SK-N-SH (cell line): ENCODE measurements at regions not wholly inside any gene's neighbourhood (a gene's known extent, or its start where the extent isn't known, plus 50 kb on each side); places are given as distances from the start of the nearest gene placed in this dataset.

Source experiments
- CTCF ChIA-PET: fragments of 300-600, 350-600 bp; formaldehyde crosslinking; extraction: SDS; loops from one replicate; lab custom pipeline; 2021; lab: Yijun Ruan, JAX
- POLR2A ChIA-PET: fragments of 350-600 bp; sonication (Branson Sonifier 250); formaldehyde crosslinking; extraction: SDS; loops from one replicate; lab custom pipeline; 2020; ENCODE audit warnings: antibody characterized with exemption, inconsistent platforms; lab: Yijun Ruan, JAX
- DNase-seq: peaks from one replicate; pipeline ENCODE4 v3.0.0; 2012
- H2AFZ ChIP-seq: fragments of 200-600 bp; sonication (generic); 2 replicates; pipeline ENCODE4 v1.8.1; 2016; ENCODE audit warnings: antibody characterized with exemption, mild to moderate bottlenecking, low read depth
- H3F3A ChIP-seq: fragments of 200-600 bp; sonication (generic); replicated peaks from 2 replicates; pipeline ENCODE3; 2016; ENCODE audit warnings: antibody characterized with exemption, mild to moderate bottlenecking; ENCODE audit not compliant: insufficient read depth
- H3K27ac ChIP-seq, 2 experiments: fragments of 200-500 bp in 1 of 2; fragments of 200-600 bp in 1 of 2; sonication (Bioruptor generic) in 1 of 2; sonication (generic), shearing (Covaris generic) in 1 of 2; 2 replicates each; pipeline versions ENCODE4 v1.5.1 to v1.6.1; 2014 to 2016; ENCODE audit warnings: low read depth in 2 of 2, inconsistent platforms in 1 of 2, low read length in 1 of 2, mild to moderate bottlenecking in 1 of 2, mixed read lengths in 1 of 2
- H3K27me3 ChIP-seq: fragments of 200-600 bp; sonication (generic), shearing (Covaris generic); 2 replicates; pipeline ENCODE4 v1.6.1; 2016; ENCODE audit warnings: mixed run types; ENCODE audit not compliant: insufficient read depth
- H3K36me3 ChIP-seq, 2 experiments: fragments of 200-500 bp in 1 of 2; fragments of 200-600 bp in 1 of 2; sonication (Bioruptor generic) in 1 of 2; sonication (generic) in 1 of 2; replicated peaks in 1 of 2; 2 replicates each; pipeline versions ENCODE3 to v1.5.1; 2014 to 2016; ENCODE audit warnings: low read length in 1 of 2, mild to moderate bottlenecking in 1 of 2; ENCODE audit not compliant: insufficient read depth in 2 of 2, control insufficient read depth in 1 of 2
- H3K4me1 ChIP-seq, 2 experiments: fragments of 200-500 bp in 1 of 2; fragments of 200-600 bp in 1 of 2; sonication (Bioruptor generic) in 1 of 2; sonication (generic), shearing (Covaris generic) in 1 of 2; 2 replicates each; pipeline versions ENCODE4 v1.5.1 to v1.6.1; 2014 to 2016; ENCODE audit warnings: low read depth in 1 of 2, low read length in 1 of 2, mixed run types in 1 of 2; ENCODE audit not compliant: insufficient read depth in 2 of 2, control insufficient read depth in 1 of 2
- H3K4me2 ChIP-seq: fragments of 200-600 bp; sonication (generic), shearing (Covaris generic); 2 replicates; pipeline ENCODE4 v1.6.1; 2017; ENCODE audit warnings: mixed run types
- H3K4me3 ChIP-seq, 2 experiments: fragments of 200-500 bp in 1 of 2; fragments of 200-600 bp in 1 of 2; sonication (Bioruptor generic) in 1 of 2; sonication (generic), shearing (Covaris generic) in 1 of 2; 2 replicates each; pipeline versions ENCODE4 v1.5.1 to v1.8.1; 2014 to 2016; ENCODE audit warnings: low read depth in 2 of 2, inconsistent platforms in 1 of 2, low read length in 1 of 2, mild to moderate bottlenecking in 1 of 2, mixed read lengths in 1 of 2, moderate library complexity in 1 of 2
- H3K79me2 ChIP-seq: fragments of 200-600 bp; sonication (generic); 2 replicates; pipeline ENCODE4 v1.8.1; 2017; ENCODE audit warnings: mild to moderate bottlenecking; ENCODE audit not compliant: insufficient read depth
- H3K9ac ChIP-seq: fragments of 200-600 bp; sonication (generic); 2 replicates; pipeline ENCODE4 v1.6.1; 2017; ENCODE audit warnings: mixed run types
- H3K9me2 ChIP-seq: fragments of 200-600 bp; sonication (generic); 2 replicates; pipeline ENCODE4 v1.6.1; 2017; ENCODE audit warnings: mixed run types
- H3K9me3 ChIP-seq: fragments of 200-600 bp; sonication (generic); 2 replicates; pipeline ENCODE4 v1.6.1; 2017; ENCODE audit warnings: mixed run types, mild to moderate bottlenecking, moderate library complexity
- H4K20me1 ChIP-seq: fragments of 200-600 bp; sonication (generic); 2 replicates; pipeline ENCODE4 v1.6.1; 2017; ENCODE audit warnings: mild to moderate bottlenecking, mixed run types; ENCODE audit not compliant: insufficient read depth
- GATA2 ChIP-seq: sonication (generic); formaldehyde crosslinking; IDR thresholded peaks from 2 replicates; pipeline ENCODE4 v1.5.0; 2020; ENCODE audit warnings: mild to moderate bottlenecking, missing genetic modification reagents
- IRF3 ChIP-seq: fragments of 150-350 bp; IDR thresholded peaks from 2 replicates; pipeline ENCODE4 v1.6.1; 2016; ENCODE audit warnings: mild to moderate bottlenecking, low read depth, low read length
- JUND ChIP-seq: IDR thresholded peaks from 2 replicates; pipeline ENCODE4 v1.4.0; 2012
- MEF2A ChIP-seq: IDR thresholded peaks from 2 replicates; pipeline ENCODE4 v1.4.0; 2012; ENCODE audit warnings: low read depth, borderline replicate concordance
- MXI1 ChIP-seq: IDR thresholded peaks from 2 replicates; pipeline ENCODE4 v1.6.1; 2012; ENCODE audit warnings: mild to moderate bottlenecking, low read depth, low read length, improper control_type of control experiment
- NRF1 ChIP-seq: IDR thresholded peaks from 2 replicates; pipeline ENCODE4 v1.6.1; 2012; ENCODE audit warnings: low read depth, mild to moderate bottlenecking, low read length
- POLR2AphosphoS5 ChIP-seq: IDR thresholded peaks from 2 replicates; pipeline ENCODE4 v1.6.1; 2012; ENCODE audit warnings: low read depth, low read length
- RCOR1 ChIP-seq: fragments of 150-350 bp; IDR thresholded peaks from 2 replicates; pipeline ENCODE4 v1.6.1; 2017; ENCODE audit warnings: antibody characterized with exemption, low read length
- RFX5 ChIP-seq: IDR thresholded peaks from 2 replicates; pipeline ENCODE4 v1.6.1; 2012; ENCODE audit warnings: mild to moderate bottlenecking, improper control_type of control experiment, low read length
- RXRA ChIP-seq: IDR thresholded peaks from 2 replicates; pipeline ENCODE4 v1.4.0; 2012; ENCODE audit warnings: low read depth, mild to moderate bottlenecking, borderline replicate concordance
- SMC3 ChIP-seq: IDR thresholded peaks from 2 replicates; pipeline ENCODE4 v1.6.1; 2012; ENCODE audit warnings: low read depth, low read length, improper control_type of control experiment
- TAF1 ChIP-seq: IDR thresholded peaks from 2 replicates; pipeline ENCODE4 v1.6.1; 2012; ENCODE audit warnings: low read depth, mild to moderate bottlenecking, low read length, moderate library complexity, borderline replicate concordance
- TEAD4 ChIP-seq: IDR thresholded peaks from 2 replicates; pipeline ENCODE4 v1.4.0; 2012; ENCODE audit warnings: mild to moderate bottlenecking, borderline replicate concordance; ENCODE audit not compliant: insufficient read depth
- WGBS: methylation state at CpG from one replicate; pipeline ENCODE4 v1.1.6; 2017; ENCODE audit warnings: low lambda C conversion rate; 5-methylcytosine and 5-hydroxymethylcytosine counted together
- TF ChIP-seq, protein P1 (sequence below): IDR thresholded peaks from 2 replicates; pipeline ENCODE4 v1.4.0; 2012; ENCODE audit warnings: low read depth, borderline replicate concordance

- POLR2A ChIA-PET: no interaction called here
- H3K4me3 ChIP-seq: no peak overlapping the region
- no peak for TF ChIP-seq NRF1
- no peak for TF ChIP-seq TEAD4
- TF ChIP-seq RCOR1: no peak
- TF ChIP-seq GATA2 (CRISPR knock-in tag): no peak
- no peak for TF ChIP-seq RXRA
- no peak for TF ChIP-seq POLR2AphosphoS5
- no peak for TF ChIP-seq TAF1
- TF ChIP-seq RFX5: no peak
- TF ChIP-seq, all 33 proteins: peak for 0
- no peak overlapping the region for H3K27ac ChIP-seq
- H2AFZ ChIP-seq: no peak overlapping the region
- H3F3A ChIP-seq: no peaks in the 10 kb centered on the region
- H3K9me3 ChIP-seq: no peaks in the 10 kb centered on the region
- no peaks in the 10 kb centered on the region for H3K4me1 ChIP-seq
- H4K20me1 ChIP-seq: no peaks in the 10 kb centered on the region
- no peaks in the 10 kb centered on the region; the same call in 1 of the 2 replicates for H3K27me3 ChIP-seq
- H3K79me2 ChIP-seq: no peaks in the 10 kb centered on the region
- H3K4me2 ChIP-seq: no peak overlapping the region
- DNase-seq: no peak
- H3K36me3 ChIP-seq: no peaks in the 10 kb centered on the region
- 46% methylated on average over 5 of the region's 5 CpGs for WGBS
- no peak overlapping the region for H3K9ac ChIP-seq
- H3K9me2 ChIP-seq: no peaks in the 10 kb centered on the region
- CTCF ChIA-PET: no interaction called here
Measured at GRCh38 chr9:108185613-108186012, 670.2 kb downstream of the ACTL7B start.

- TF ChIP-seq MEF2A: no peak
- TF ChIP-seq JUND: no peak
- TF ChIP-seq MXI1: no peak
- no peak for TF ChIP-seq SMC3
- TF ChIP-seq NRF1: no peak
- TF ChIP-seq, protein P1, sequence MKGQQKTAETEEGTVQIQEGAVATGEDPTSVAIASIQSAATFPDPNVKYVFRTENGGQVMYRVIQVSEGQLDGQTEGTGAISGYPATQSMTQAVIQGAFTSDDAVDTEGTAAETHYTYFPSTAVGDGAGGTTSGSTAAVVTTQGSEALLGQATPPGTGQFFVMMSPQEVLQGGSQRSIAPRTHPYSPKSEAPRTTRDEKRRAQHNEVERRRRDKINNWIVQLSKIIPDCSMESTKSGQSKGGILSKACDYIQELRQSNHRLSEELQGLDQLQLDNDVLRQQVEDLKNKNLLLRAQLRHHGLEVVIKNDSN: no peak
- TF ChIP-seq IRF3: no peak
- ChIA-PET CTCF (no interaction called here), POLR2A (no interaction called here)
- no peaks in the 10 kb centered on the region for H3K9me3 ChIP-seq
- H3K79me2 ChIP-seq: no peaks in the 10 kb centered on the region
- H3K4me1 ChIP-seq: no peaks in the 10 kb centered on the region
- 30% methylated on average over 3 of the region's 3 CpGs for WGBS
- H3K36me3 ChIP-seq: no peaks in the 10 kb centered on the region
- no peaks in the 10 kb centered on the region for H4K20me1 ChIP-seq
- H2AFZ ChIP-seq: no peak overlapping the region
- H3K4me3 ChIP-seq: no peak overlapping the region
- no peak overlapping the region for H3K9ac ChIP-seq
- H3F3A ChIP-seq: no peaks in the 10 kb centered on the region
- no peak for DNase-seq
- H3K4me2 ChIP-seq: no peak overlapping the region
- no peaks in the 10 kb centered on the region; the same call in 1 of the 2 replicates for H3K27me3 ChIP-seq
- H3K27ac ChIP-seq: no peak overlapping the region
- no peaks in the 10 kb centered on the region for H3K9me2 ChIP-seq
Measured at GRCh38 chr9:108184941-108185340, 670.8 kb downstream of the ACTL7B start.
